ENCODE measurements at regions not wholly inside any gene's neighbourhood (a gene's known extent, or its start where the extent isn't known, plus 50 kb on each side); places are given as distances from the start of the nearest gene placed in this dataset.

DNA sequence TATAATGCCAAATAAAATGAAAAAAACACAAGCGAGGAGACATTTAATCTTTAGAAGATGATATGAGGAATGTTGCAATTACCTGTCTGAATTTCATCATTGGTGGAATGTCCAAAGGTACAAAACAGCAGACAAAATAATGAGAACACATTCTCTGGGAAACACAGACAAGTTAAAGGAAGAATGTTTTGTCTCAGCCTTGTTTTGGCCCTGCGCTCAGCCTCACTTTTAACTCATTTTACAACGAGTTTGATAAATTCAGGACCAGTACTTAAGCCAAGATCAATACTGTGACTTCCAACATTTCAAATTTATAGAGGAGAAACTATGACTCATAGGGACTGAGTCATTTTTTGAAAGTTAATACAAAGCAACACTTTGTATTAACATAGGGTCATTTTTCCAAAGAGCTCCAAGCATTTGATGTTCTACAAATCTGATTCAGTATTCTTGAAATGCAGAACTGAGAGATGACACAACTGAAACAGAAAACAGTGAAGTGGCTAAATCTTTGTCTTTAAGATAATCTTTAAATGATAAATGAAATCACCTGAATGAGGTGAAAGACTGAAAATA, 833.2 kb upstream of the CHAC2 start:
- TF ChIP-seq, protein P1, sequence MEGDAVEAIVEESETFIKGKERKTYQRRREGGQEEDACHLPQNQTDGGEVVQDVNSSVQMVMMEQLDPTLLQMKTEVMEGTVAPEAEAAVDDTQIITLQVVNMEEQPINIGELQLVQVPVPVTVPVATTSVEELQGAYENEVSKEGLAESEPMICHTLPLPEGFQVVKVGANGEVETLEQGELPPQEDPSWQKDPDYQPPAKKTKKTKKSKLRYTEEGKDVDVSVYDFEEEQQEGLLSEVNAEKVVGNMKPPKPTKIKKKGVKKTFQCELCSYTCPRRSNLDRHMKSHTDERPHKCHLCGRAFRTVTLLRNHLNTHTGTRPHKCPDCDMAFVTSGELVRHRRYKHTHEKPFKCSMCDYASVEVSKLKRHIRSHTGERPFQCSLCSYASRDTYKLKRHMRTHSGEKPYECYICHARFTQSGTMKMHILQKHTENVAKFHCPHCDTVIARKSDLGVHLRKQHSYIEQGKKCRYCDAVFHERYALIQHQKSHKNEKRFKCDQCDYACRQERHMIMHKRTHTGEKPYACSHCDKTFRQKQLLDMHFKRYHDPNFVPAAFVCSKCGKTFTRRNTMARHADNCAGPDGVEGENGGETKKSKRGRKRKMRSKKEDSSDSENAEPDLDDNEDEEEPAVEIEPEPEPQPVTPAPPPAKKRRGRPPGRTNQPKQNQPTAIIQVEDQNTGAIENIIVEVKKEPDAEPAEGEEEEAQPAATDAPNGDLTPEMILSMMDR (IDR thresholded peaks at IDR 0.05), result no peak
- TF ChIP-seq POLR2A (IDR thresholded peaks at IDR 0.05) (no peak), POLR2AphosphoS5 (IDR thresholded peaks at IDR 0.05) (no peak)

All from transverse colon (tissue), 4 donors.